HEK293 (cell line): ENCODE measurements at regions not wholly inside any gene's neighbourhood (a gene's known extent, or its start where the extent isn't known, plus 50 kb on each side); places are given as distances from the start of the nearest gene placed in this dataset.

ENCODE experiments used
- BCL11A ChIP-seq: fragments of 450-650 bp; formaldehyde crosslinking; IDR thresholded peaks from 2 replicates; pipeline ENCODE4 v1.5.1; 2016; ENCODE audit warnings: low read depth, missing biosample characterization, missing genetic modification characterization
- BCL11B ChIP-seq: fragments of 450-650 bp; formaldehyde crosslinking; IDR thresholded peaks from 2 replicates; pipeline ENCODE4 v1.5.1; 2016; ENCODE audit warnings: low read depth, missing biosample characterization, missing genetic modification characterization
- GFI1B ChIP-seq: fragments of 450-650 bp; formaldehyde crosslinking; IDR thresholded peaks from 2 replicates; pipeline ENCODE4 v1.5.1; 2016; ENCODE audit warnings: missing biosample characterization, missing genetic modification characterization
- GLI4 ChIP-seq: fragments of 450-650 bp; formaldehyde crosslinking; IDR thresholded peaks from 2 replicates; pipeline ENCODE4 v1.5.1; 2016; ENCODE audit warnings: missing biosample characterization, missing genetic modification characterization
- HOXA7 ChIP-seq: sonication (generic); formaldehyde crosslinking; IDR thresholded peaks from 2 replicates; pipeline ENCODE4 v1.8.1; 2022; ENCODE audit warnings: missing genetic modification reagents, borderline replicate concordance
- PRDM6 ChIP-seq: fragments of 450-650 bp; formaldehyde crosslinking; IDR thresholded peaks from 2 replicates; pipeline ENCODE4 v1.5.1; 2017; ENCODE audit warnings: missing biosample characterization, missing genetic modification characterization
- SP2 ChIP-seq: fragments of 450-650 bp; formaldehyde crosslinking; IDR thresholded peaks from 2 replicates; pipeline ENCODE4 v1.5.1; 2016; ENCODE audit warnings: missing biosample characterization, missing genetic modification characterization
- TSHZ1 ChIP-seq: fragments of 450-650 bp; formaldehyde crosslinking; IDR thresholded peaks from 2 replicates; pipeline ENCODE4 v1.5.1; 2016; ENCODE audit warnings: missing biosample characterization, missing genetic modification characterization, borderline replicate concordance
- WT1 ChIP-seq: fragments of 450-650 bp; formaldehyde crosslinking; IDR thresholded peaks from 2 replicates; pipeline ENCODE4 v1.5.1; 2016; ENCODE audit warnings: missing biosample characterization, missing genetic modification characterization
- ZEB2 ChIP-seq: fragments of 450-650 bp; formaldehyde crosslinking; IDR thresholded peaks from 2 replicates; pipeline ENCODE4 v1.5.1; 2016; ENCODE audit warnings: missing biosample characterization, missing genetic modification characterization
- ZIC2 ChIP-seq: fragments of 450-650 bp; formaldehyde crosslinking; IDR thresholded peaks from 2 replicates; pipeline ENCODE4 v1.5.1; 2016; ENCODE audit warnings: missing biosample characterization, missing genetic modification characterization
- ZNF121 ChIP-seq: fragments of 450-650 bp; formaldehyde crosslinking; IDR thresholded peaks from 2 replicates; pipeline ENCODE4 v1.5.1; 2016; ENCODE audit warnings: missing biosample characterization, missing genetic modification characterization
- ZNF140 ChIP-seq: fragments of 450-650 bp; formaldehyde crosslinking; IDR thresholded peaks from 2 replicates; pipeline ENCODE4 v1.5.1; 2016; ENCODE audit warnings: missing biosample characterization, missing genetic modification characterization
- ZNF184 ChIP-seq: fragments of 450-650 bp; IDR thresholded peaks from 2 replicates; pipeline ENCODE4 v1.5.1; 2018; ENCODE audit warnings: missing biosample characterization, mild to moderate bottlenecking, missing genetic modification characterization
- ZNF214 ChIP-seq: fragments of 450-650 bp; formaldehyde crosslinking; IDR thresholded peaks from 2 replicates; pipeline ENCODE4 v1.5.1; 2017; ENCODE audit warnings: missing biosample characterization, mild to moderate bottlenecking, missing genetic modification characterization, borderline replicate concordance
- ZNF274 ChIP-seq, 2 experiments: fragments of 200-500 bp in 1 of 2; fragments of 450-650 bp in 1 of 2; sonication (Bioruptor generic) in 1 of 2; formaldehyde crosslinking in 1 of 2; IDR thresholded peaks; 2 replicates each; pipeline versions ENCODE4 v1.5.1 to v1.6.1; 2014 to 2016; ENCODE audit warnings: borderline replicate concordance in 1 of 2, inconsistent platforms in 1 of 2, low read length in 1 of 2, missing biosample characterization in 1 of 2, missing genetic modification characterization in 1 of 2
- ZNF280D ChIP-seq: fragments of 450-650 bp; formaldehyde crosslinking; IDR thresholded peaks from 2 replicates; pipeline ENCODE4 v1.5.1; 2016; ENCODE audit warnings: missing biosample characterization, missing genetic modification characterization
- ZNF292 ChIP-seq: fragments of 450-650 bp; formaldehyde crosslinking; IDR thresholded peaks from 2 replicates; pipeline ENCODE4 v1.5.1; 2016; ENCODE audit warnings: low read depth, missing biosample characterization, missing genetic modification characterization, borderline replicate concordance
- ZNF560 ChIP-seq: fragments of 450-650 bp; formaldehyde crosslinking; IDR thresholded peaks from 2 replicates; pipeline ENCODE4 v1.5.1; 2017; ENCODE audit warnings: missing biosample characterization, missing genetic modification characterization, borderline replicate concordance
- ZNF580 ChIP-seq: fragments of 450-650 bp; formaldehyde crosslinking; IDR thresholded peaks from 2 replicates; pipeline ENCODE4 v1.5.1; 2016; ENCODE audit warnings: missing biosample characterization, missing genetic modification characterization
- ZNF610 ChIP-seq: fragments of 450-650 bp; formaldehyde crosslinking; IDR thresholded peaks from 2 replicates; pipeline ENCODE4 v1.5.1; 2016; ENCODE audit warnings: missing biosample characterization, missing genetic modification characterization, borderline replicate concordance
- ZNF626 ChIP-seq: fragments of 450-650 bp; sonication (Bioruptor Pico); formaldehyde crosslinking; IDR thresholded peaks from 2 replicates; pipeline ENCODE4 v1.5.1; 2018; ENCODE audit warnings: missing biosample characterization, missing genetic modification characterization, inconsistent platforms
- ZNF677 ChIP-seq: fragments of 450-650 bp; IDR thresholded peaks from 2 replicates; pipeline ENCODE4 v1.5.0; 2018; ENCODE audit warnings: missing biosample characterization, mild to moderate bottlenecking, missing genetic modification characterization, moderate library complexity
- ZNF704 ChIP-seq: fragments of 450-650 bp; formaldehyde crosslinking; IDR thresholded peaks from 2 replicates; pipeline ENCODE4 v1.5.1; 2016; ENCODE audit warnings: missing biosample characterization, missing genetic modification characterization
- ZNF768 ChIP-seq: fragments of 450-650 bp; formaldehyde crosslinking; IDR thresholded peaks from 2 replicates; pipeline ENCODE4 v1.5.1; 2018; ENCODE audit warnings: missing biosample characterization, mild to moderate bottlenecking, missing genetic modification characterization
- ZNF791 ChIP-seq: fragments of 450-650 bp; formaldehyde crosslinking; IDR thresholded peaks from 2 replicates; pipeline ENCODE4 v1.5.1; 2016; ENCODE audit warnings: missing biosample characterization, missing genetic modification characterization
- ZNF792 ChIP-seq: fragments of 450-650 bp; formaldehyde crosslinking; IDR thresholded peaks from 2 replicates; pipeline ENCODE4 v1.5.1; 2016; ENCODE audit warnings: missing biosample characterization, missing genetic modification characterization
- ZNF843 ChIP-seq: fragments of 450-650 bp; formaldehyde crosslinking; IDR thresholded peaks from 2 replicates; pipeline ENCODE4 v1.5.1; 2016; ENCODE audit warnings: missing biosample characterization, missing genetic modification characterization
- ZSCAN18 ChIP-seq: fragments of 450-650 bp; formaldehyde crosslinking; IDR thresholded peaks from 2 replicates; pipeline ENCODE4 v1.5.1; 2016; ENCODE audit warnings: missing biosample characterization, missing genetic modification characterization

- TF ChIP-seq ZNF280D (tag by site-specific recombination) (no peak), ZNF843 (peak; percentile 98), GFI1B (tag by site-specific recombination) (peak; percentile 96), ZNF560 (tag by site-specific recombination) (no peak), ZNF274 (IDR thresholded peaks at IDR 0.05; ENCODE audit: low read length) (no peak), ZNF274 (tag by site-specific recombination; IDR thresholded peaks at IDR 0.05; ENCODE audit: borderline replicate concordance) (no peak), SP2 (tag by site-specific recombination) (peak; percentile 40), BCL11A (tag by site-specific recombination) (peak; percentile 97), ZNF580 (tag by site-specific recombination) (peak; percentile 91), ZNF140 (tag by site-specific recombination) (no peak), PRDM6 (tag by site-specific recombination) (peak; percentile 98), ZNF704 (tag by site-specific recombination) (no peak), ZNF214 (tag by site-specific recombination) (no peak), ZNF292 (tag by site-specific recombination) (no peak), ZNF791 (tag by site-specific recombination) (no peak), ZNF792 (tag by site-specific recombination) (no peak; the same call in 1 of the 2 replicates), ZNF626 (no peak), ZNF121 (tag by site-specific recombination) (no peak), TSHZ1 (tag by site-specific recombination) (peak; percentile 97), ZNF610 (tag by site-specific recombination) (peak; percentile 69), ZNF184 (peak; percentile 85), ZNF677 (tag by site-specific recombination) (no peak), ZIC2 (no peak), WT1 (tag by site-specific recombination) (peak; percentile 98), HOXA7 (no peak), GLI4 (tag by site-specific recombination) (no peak), ZSCAN18 (no peak), BCL11B (tag by site-specific recombination) (no peak), ZNF768 (tag by site-specific recombination) (no peak), ZEB2 (tag by site-specific recombination) (peak; percentile 97)
These were observed 84.3 kb upstream of the TAB2 start (continued) for GRCh38 chr6:149233056-149233715.
